ENCODE measurements at regions not wholly inside any gene's neighbourhood (a gene's known extent, or its start where the extent isn't known, plus 50 kb on each side); places are given as distances from the start of the nearest gene placed in this dataset.
"Not testable (repeated sequence)": the region's sequence is repeated elsewhere in the genome, so short reads cannot be mapped to it uniquely, and the experiment has no call there.

DNA sequence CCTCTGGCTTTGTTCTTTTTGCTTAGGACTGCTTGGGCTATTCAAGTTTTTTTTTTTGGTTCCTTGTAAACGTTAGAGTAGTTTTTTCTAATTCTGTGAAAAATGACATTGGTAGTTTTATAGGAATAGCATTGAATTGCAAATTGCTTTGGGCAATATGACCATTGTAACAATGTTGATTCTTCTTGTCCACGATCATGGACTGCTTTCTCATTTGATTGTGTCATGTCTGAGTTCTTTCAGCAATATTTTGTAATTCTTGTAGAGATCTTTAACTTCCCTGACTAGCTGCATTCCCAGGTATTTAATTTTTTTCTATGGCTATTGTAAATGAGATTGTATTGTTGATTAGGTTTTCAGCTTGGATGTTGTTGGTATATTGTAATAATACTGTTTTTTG lies 286.2 kb upstream of the C1QTNF3 start:
- H3K36me3 Mint-ChIP-seq (ENCODE audit: low read depth); H3K4me1 Mint-ChIP-seq (ENCODE audit: low read depth); DNase-seq (ENCODE audit: low spot score); H3K27me3 Mint-ChIP-seq (ENCODE audit: low read depth); H3K27ac Mint-ChIP-seq; H3K4me3 Mint-ChIP-seq; H3K9me3 Mint-ChIP-seq: not testable (repeated sequence)

- H3K9me3 Mint-ChIP-seq; H3K36me3 Mint-ChIP-seq (ENCODE audit: low read depth); H3K4me1 Mint-ChIP-seq (ENCODE audit: low read depth); DNase-seq (ENCODE audit: low spot score); H3K27ac Mint-ChIP-seq; H3K27me3 Mint-ChIP-seq (ENCODE audit: low read depth); H3K4me3 Mint-ChIP-seq: not testable (repeated sequence)
These were observed 286.6 kb upstream of the C1QTNF3 start for GRCh38 chr5:34329611-34330108.

- H3K9me3 Mint-ChIP-seq; H3K4me1 Mint-ChIP-seq (ENCODE audit: low read depth); H3K36me3 Mint-ChIP-seq (ENCODE audit: low read depth); H3K27ac Mint-ChIP-seq; H3K27me3 Mint-ChIP-seq (ENCODE audit: low read depth); DNase-seq (ENCODE audit: low spot score); H3K4me3 Mint-ChIP-seq: not testable (repeated sequence)
These were observed 289.0 kb upstream of the C1QTNF3 start for GRCh38 chr5:34331928-34332454.

DNA sequence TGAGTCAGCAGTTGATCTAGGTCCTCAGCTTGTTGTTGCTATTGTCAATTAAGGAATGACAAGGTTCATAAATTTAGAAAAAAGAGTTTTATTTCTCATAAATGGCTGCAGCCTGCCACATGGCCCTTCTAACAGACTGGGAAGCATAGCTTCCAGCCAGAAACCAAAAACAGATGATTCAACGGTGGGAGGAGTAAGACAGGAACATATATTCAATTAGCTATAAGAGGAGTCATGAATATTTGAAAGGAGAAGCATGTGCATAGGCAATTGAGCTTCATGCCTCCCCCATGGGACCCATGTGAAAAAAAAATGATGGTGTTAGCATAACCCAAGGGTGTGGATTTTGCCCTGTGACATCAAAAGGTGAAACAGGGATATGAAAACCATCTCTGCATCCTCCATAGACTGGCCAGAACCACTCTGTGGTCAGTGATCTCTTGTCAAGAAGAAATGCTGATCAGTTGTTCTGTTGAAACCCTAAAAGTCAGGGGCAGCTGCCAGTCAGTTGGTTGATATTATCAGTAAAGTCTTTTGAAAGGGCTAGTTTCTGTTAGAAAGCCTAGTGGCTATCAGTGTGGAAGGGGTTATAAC lies 296.5 kb upstream of the C1QTNF3 start:
- H3K9me3 Mint-ChIP-seq; H3K27ac Mint-ChIP-seq; H3K4me1 Mint-ChIP-seq (ENCODE audit: low read depth); H3K36me3 Mint-ChIP-seq (ENCODE audit: low read depth); DNase-seq (ENCODE audit: low spot score); H3K27me3 Mint-ChIP-seq (ENCODE audit: low read depth); H3K4me3 Mint-ChIP-seq: not testable (repeated sequence)

- H3K9me3 Mint-ChIP-seq; H3K4me3 Mint-ChIP-seq; H3K36me3 Mint-ChIP-seq (ENCODE audit: low read depth); H3K27ac Mint-ChIP-seq; H3K4me1 Mint-ChIP-seq (ENCODE audit: low read depth); DNase-seq (ENCODE audit: low spot score); H3K27me3 Mint-ChIP-seq (ENCODE audit: low read depth): not testable (repeated sequence)
These were observed 301.7 kb upstream of the RAI14 start for GRCh38 chr5:34354440-34354839.

GRCh38 chr5:34371417-34371816 lies 284.7 kb upstream of the RAI14 start:
- not testable (repeated sequence) for H3K4me1 Mint-ChIP-seq (ENCODE audit: low read depth); DNase-seq (ENCODE audit: low spot score); H3K27ac Mint-ChIP-seq; H3K36me3 Mint-ChIP-seq (ENCODE audit: low read depth); H3K9me3 Mint-ChIP-seq; H3K27me3 Mint-ChIP-seq (ENCODE audit: low read depth); H3K4me3 Mint-ChIP-seq

- H3K9me3 Mint-ChIP-seq = not testable (repeated sequence)
These were observed 284.3 kb upstream of the RAI14 start for GRCh38 chr5:34371817-34372216.

DNA sequence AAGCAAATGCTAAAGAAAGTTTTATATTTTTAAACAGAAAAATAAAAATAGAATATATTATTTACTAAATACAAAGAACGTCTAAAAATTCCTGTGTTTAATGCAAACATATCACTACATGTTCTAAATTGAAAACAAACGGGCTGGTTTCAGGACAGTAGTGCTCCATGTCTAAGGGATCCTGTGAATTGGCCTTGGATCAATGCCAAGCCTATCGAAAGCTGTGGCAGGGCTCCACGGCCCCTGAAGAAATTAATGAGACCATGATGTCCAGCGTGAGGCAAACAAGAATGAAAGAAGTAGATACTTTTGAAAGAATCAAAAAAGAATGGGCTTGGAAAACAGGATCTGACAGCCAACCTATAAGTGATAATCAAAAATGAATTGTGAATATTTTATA lies 283.4 kb upstream of the RAI14 start:
- H3K4me3 Mint-ChIP-seq; H3K9me3 Mint-ChIP-seq; H3K4me1 Mint-ChIP-seq (ENCODE audit: low read depth); H3K27ac Mint-ChIP-seq; H3K27me3 Mint-ChIP-seq (ENCODE audit: low read depth); H3K36me3 Mint-ChIP-seq (ENCODE audit: low read depth); DNase-seq (ENCODE audit: low spot score): not testable (repeated sequence)

More at GRCh38 chr5:34371817-34372216, 284.3 kb upstream of the RAI14 start:
- not testable (repeated sequence) for H3K4me3 Mint-ChIP-seq; H3K36me3 Mint-ChIP-seq (ENCODE audit: low read depth); H3K27ac Mint-ChIP-seq; DNase-seq (ENCODE audit: low spot score); H3K4me1 Mint-ChIP-seq (ENCODE audit: low read depth); H3K27me3 Mint-ChIP-seq (ENCODE audit: low read depth)

- not testable (repeated sequence) for H3K4me1 Mint-ChIP-seq (ENCODE audit: low read depth); H3K27me3 Mint-ChIP-seq (ENCODE audit: low read depth); H3K27ac Mint-ChIP-seq; H3K36me3 Mint-ChIP-seq (ENCODE audit: low read depth); H3K9me3 Mint-ChIP-seq; DNase-seq (ENCODE audit: low spot score); H3K4me3 Mint-ChIP-seq
These were observed 278.5 kb upstream of the RAI14 start for GRCh38 chr5:34377651-34378050.

GRCh38 chr5:34378498-34378897 lies 277.6 kb upstream of the RAI14 start:
- H3K27ac Mint-ChIP-seq; H3K27me3 Mint-ChIP-seq (ENCODE audit: low read depth); H3K4me1 Mint-ChIP-seq (ENCODE audit: low read depth); H3K4me3 Mint-ChIP-seq; H3K36me3 Mint-ChIP-seq (ENCODE audit: low read depth); DNase-seq (ENCODE audit: low spot score); H3K9me3 Mint-ChIP-seq: not testable (repeated sequence)

GRCh38 chr5:34388754-34389153 lies 267.4 kb upstream of the RAI14 start:
- not testable (repeated sequence) for DNase-seq (ENCODE audit: low spot score); H3K36me3 Mint-ChIP-seq (ENCODE audit: low read depth); H3K4me1 Mint-ChIP-seq (ENCODE audit: low read depth); H3K27me3 Mint-ChIP-seq (ENCODE audit: low read depth); H3K4me3 Mint-ChIP-seq; H3K27ac Mint-ChIP-seq; H3K9me3 Mint-ChIP-seq

GRCh38 chr5:34409373-34409772 lies 246.8 kb upstream of the RAI14 start:
- H3K4me3 Mint-ChIP-seq = no peak overlapping the region
- no peaks in the 10 kb centered on the region for H3K4me1 Mint-ChIP-seq (ENCODE audit: low read depth)
- DNase-seq (ENCODE audit: low spot score) = no peak
- no peaks in the 10 kb centered on the region for H3K36me3 Mint-ChIP-seq (ENCODE audit: low read depth)
- no peak overlapping the region for H3K27ac Mint-ChIP-seq
- H3K9me3 Mint-ChIP-seq = no peaks in the 10 kb centered on the region
- peaks cover 3% of the 10 kb centered on the region for H3K27me3 Mint-ChIP-seq (ENCODE audit: low read depth)

DNA sequence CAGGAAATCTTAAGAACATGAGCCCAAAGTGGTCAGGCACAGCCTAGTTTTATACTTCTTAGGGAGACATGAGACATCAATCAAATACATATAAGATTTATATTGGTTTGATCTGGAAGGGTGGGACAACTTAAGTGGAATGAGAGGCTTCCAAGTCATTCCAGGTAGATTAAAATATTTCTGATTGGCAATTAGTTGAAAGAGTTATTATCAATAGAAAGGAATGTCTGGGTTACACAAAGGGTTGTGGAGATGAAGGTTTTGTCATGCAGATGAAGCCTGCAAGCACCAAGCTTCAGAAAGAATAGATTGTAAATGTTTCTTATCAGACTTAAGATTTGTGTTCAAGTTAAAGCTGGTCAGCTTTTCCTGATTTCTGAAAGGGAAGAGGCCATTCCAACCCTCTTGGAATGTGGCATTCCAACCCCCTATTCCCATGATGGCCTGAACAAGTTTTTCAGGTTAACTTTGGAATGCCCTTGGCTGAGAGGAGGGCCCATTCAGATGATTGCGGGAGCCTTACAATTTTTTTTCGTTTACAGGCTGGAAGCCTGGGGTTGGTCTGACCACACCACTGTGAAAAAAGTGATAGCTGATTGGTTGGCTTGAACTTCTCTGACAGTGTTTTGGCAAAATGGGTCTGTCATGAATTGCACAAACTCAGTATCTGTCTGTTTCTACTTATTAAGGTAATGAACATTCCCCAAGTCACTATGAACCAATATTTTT lies 245.6 kb upstream of the RAI14 start:
- H3K27me3 Mint-ChIP-seq (ENCODE audit: low read depth) = peaks cover 3% of the 10 kb centered on the region

DNA sequence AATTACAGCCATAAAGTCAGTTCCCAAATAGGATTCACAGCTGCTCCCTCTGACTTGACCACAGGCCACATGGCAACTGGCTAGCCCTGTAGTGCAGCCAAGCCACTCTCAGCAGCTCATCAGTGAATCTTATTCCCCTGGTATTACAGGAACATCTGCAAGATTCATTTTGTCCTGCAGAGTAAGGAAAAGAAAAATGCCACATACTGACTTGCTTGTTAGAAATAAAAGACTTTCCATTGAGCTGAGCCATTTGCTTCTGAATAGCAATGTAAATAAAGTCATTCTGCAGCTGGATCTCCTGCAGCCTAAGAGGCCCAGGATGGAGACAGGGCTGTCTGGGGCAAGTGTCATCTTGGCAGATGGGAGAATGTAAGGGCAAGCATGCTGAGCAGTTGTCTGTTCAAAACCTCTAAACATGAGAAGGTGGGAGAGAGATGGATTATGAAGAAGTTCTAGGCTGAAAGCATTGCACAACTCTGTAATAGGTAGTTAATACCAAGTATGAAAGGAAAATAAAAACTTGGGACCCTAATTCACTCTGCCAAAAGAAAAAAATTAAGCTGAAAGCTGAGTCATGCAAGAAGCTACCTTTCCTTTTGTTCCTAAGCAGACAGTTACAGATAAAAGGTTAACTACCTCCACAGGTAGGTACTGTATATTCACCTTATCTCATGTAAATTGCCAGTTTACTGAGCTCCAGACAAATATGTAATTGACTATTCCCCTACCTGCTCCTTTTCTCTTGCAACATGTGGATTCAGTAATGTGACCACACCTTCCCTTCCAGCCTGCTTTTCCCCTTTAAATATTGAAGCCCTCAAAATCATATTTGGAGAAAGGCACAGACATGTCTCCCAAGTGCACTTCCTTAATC lies 244.4 kb upstream of the RAI14 start:
- Mint-ChIP-seq H3K4me1 (ENCODE audit: low read depth) (peaks cover 2% of the 10 kb centered on the region), H3K27me3 (ENCODE audit: low read depth) (peaks cover 4% of the 10 kb centered on the region), H3K36me3 (ENCODE audit: low read depth) (no peaks in the 10 kb centered on the region), H3K9me3 (no peaks in the 10 kb centered on the region), H3K4me3 (no peak overlapping the region), H3K27ac (no peak overlapping the region)
- no peak for DNase-seq (ENCODE audit: low spot score)

More for the DNA sequence above, 245.6 kb upstream of the RAI14 start:
- no peak for DNase-seq (ENCODE audit: low spot score)
- no peak overlapping the region for H3K27ac Mint-ChIP-seq
- H3K36me3 Mint-ChIP-seq (ENCODE audit: low read depth) = no peaks in the 10 kb centered on the region
- no peaks in the 10 kb centered on the region for H3K4me1 Mint-ChIP-seq (ENCODE audit: low read depth)
- no peaks in the 10 kb centered on the region for H3K9me3 Mint-ChIP-seq
- no peak overlapping the region for H3K4me3 Mint-ChIP-seq

Measured in T-helper 2 cell treated with Interferon-gamma antibody and Interleukin-4, amounts not matched to agents 5 μg/mL and 100 μg/mL, for 36 hours (primary cell).